ENCODE measurements at regions not wholly inside any gene's neighbourhood (a gene's known extent, or its start where the extent isn't known, plus 50 kb on each side); places are given as distances from the start of the nearest gene placed in this dataset.

- Histone ChIP-seq H3K36me3 (no peaks in the 10 kb centered on the region), H3K4me1 (no peaks in the 10 kb centered on the region), H3K4me3 (no peak overlapping the region), H3K27me3 (ENCODE audit: low read depth) (no peaks in the 10 kb centered on the region), H3K27ac (no peak overlapping the region), H3K9me3 (no peaks in the 10 kb centered on the region)
- DNase-seq (no peak), ATAC-seq (no peak)
- intact Hi-C loops (cut with DNase I), result no loop called here
- no peak for TF ChIP-seq CTCF (IDR thresholded peaks at IDR 0.05)
Observed at GRCh38 chr16:86946396-86946795, 368.0 kb downstream of the FOXL1 start.

- DNase-seq, result no peak
- H3K4me1 ChIP-seq, result no peaks in the 10 kb centered on the region
- intact Hi-C loops (cut with DNase I), result no loop called here
Observed at GRCh38 chr16:86946981-86947380, 368.6 kb downstream of the FOXL1 start.

GRCh38 chr16:86948046-86948445 lies 369.1 kb downstream of the C16orf95 start:
- no peaks in the 10 kb centered on the region for H3K9me3 ChIP-seq
- TF ChIP-seq CTCF (IDR thresholded peaks at IDR 0.05), result no peak
- ATAC-seq, result no peak
- DNase-seq, result no peak
- intact Hi-C loops (cut with DNase I), result no loop called here
- no peaks in the 10 kb centered on the region for H3K36me3 ChIP-seq
- no peak overlapping the region for H3K27ac ChIP-seq
- H3K27me3 ChIP-seq (ENCODE audit: low read depth), result no peaks in the 10 kb centered on the region
- no peak overlapping the region for H3K4me3 ChIP-seq
- H3K4me1 ChIP-seq, result no peaks in the 10 kb centered on the region

More at GRCh38 chr16:86946981-86947380, 368.6 kb downstream of the FOXL1 start:
- no peak overlapping the region for H3K4me3 ChIP-seq
- no peaks in the 10 kb centered on the region for H3K9me3 ChIP-seq
- H3K27me3 ChIP-seq (ENCODE audit: low read depth), result no peaks in the 10 kb centered on the region
- H3K36me3 ChIP-seq, result no peaks in the 10 kb centered on the region
- no peak for TF ChIP-seq CTCF (IDR thresholded peaks at IDR 0.05)
- H3K27ac ChIP-seq, result no peak overlapping the region
- ATAC-seq, result no peak

GRCh38 chr16:86949116-86949515 lies 368.1 kb downstream of the C16orf95 start:
- Histone ChIP-seq H3K27me3 (ENCODE audit: low read depth) (peaks cover 4% of the 10 kb centered on the region), H3K36me3 (no peaks in the 10 kb centered on the region), H3K4me3 (no peak overlapping the region), H3K27ac (no peak overlapping the region), H3K9me3 (no peaks in the 10 kb centered on the region), H3K4me1 (no peaks in the 10 kb centered on the region)
- ATAC-seq (no peak), DNase-seq (no peak)
- intact Hi-C loops (cut with DNase I), result no loop called here
- TF ChIP-seq CTCF (IDR thresholded peaks at IDR 0.05), result no peak

- intact Hi-C loops (cut with DNase I), result no loop called here
Observed at GRCh38 chr16:86949630-86950029, 367.6 kb downstream of the C16orf95 start.

More at GRCh38 chr16:86949630-86950029, 367.6 kb downstream of the C16orf95 start:
- no peaks in the 10 kb centered on the region for H3K4me1 ChIP-seq
- TF ChIP-seq CTCF (IDR thresholded peaks at IDR 0.05), result no peak
- DNase-seq (no peak), ATAC-seq (no peak)
- peaks cover 9% of the 10 kb centered on the region for H3K27me3 ChIP-seq (ENCODE audit: low read depth)
- H3K9me3 ChIP-seq, result no peaks in the 10 kb centered on the region
- no peaks in the 10 kb centered on the region for H3K36me3 ChIP-seq
- no peak overlapping the region for H3K27ac ChIP-seq
- H3K4me3 ChIP-seq, result no peak overlapping the region
